ENCODE measurements at regions not wholly inside any gene's neighbourhood (a gene's known extent, or its start where the extent isn't known, plus 50 kb on each side); places are given as distances from the start of the nearest gene placed in this dataset.

- Histone ChIP-seq H3K27me3 (no peaks in the 10 kb centered on the region), H3K4me1 (no peaks in the 10 kb centered on the region), H3K4me3 (no peak overlapping the region), H3K27ac (replicated peaks in 1 of 4) (no peak overlapping the region), H3K36me3 (no peaks in the 10 kb centered on the region), H3K9me3 (no peaks in the 10 kb centered on the region)
- TF ChIP-seq POLR2A (IDR thresholded peaks at IDR 0.05; ENCODE audit: low read depth) (no peak), POLR2AphosphoS5 (IDR thresholded peaks at IDR 0.05) (no peak), CTCF (IDR thresholded peaks at IDR 0.05) (no peak)
- DNase-seq (ENCODE audit: extremely low spot score) = no peak
- intact Hi-C loops (cut with DNase I) = no loop called here
- WGBS = 68% methylated on average over 5 of the region's 5 CpGs
Observed at GRCh38 chr11:91717169-91717568, 507.4 kb upstream of the FAT3 start.

- Histone ChIP-seq H3K27ac (replicated peaks in 1 of 4) (no peak overlapping the region), H3K9me3 (no peaks in the 10 kb centered on the region), H3K27me3 (no peaks in the 10 kb centered on the region), H3K4me3 (no peak overlapping the region), H3K4me1 (no peaks in the 10 kb centered on the region), H3K36me3 (no peaks in the 10 kb centered on the region)
- intact Hi-C loops (cut with DNase I) = no loop called here
- DNase-seq (ENCODE audit: extremely low spot score) = no peak
- WGBS = 51% methylated on average over 2 of the region's 2 CpGs
- TF ChIP-seq EP300 (IDR thresholded peaks at IDR 0.05) (no peak), POLR2AphosphoS5 (IDR thresholded peaks at IDR 0.05) (no peak), CTCF (IDR thresholded peaks at IDR 0.05) (no peak), POLR2A (IDR thresholded peaks at IDR 0.05; ENCODE audit: low read depth) (no peak)
Observed at GRCh38 chr11:91707652-91708482, 516.8 kb upstream of the FAT3 start.

- Histone ChIP-seq H3K9me3 (no peaks in the 10 kb centered on the region), H3K27me3 (no peaks in the 10 kb centered on the region), H3K4me1 (no peaks in the 10 kb centered on the region), H3K36me3 (no peaks in the 10 kb centered on the region), H3K27ac (replicated peaks in 1 of 4) (no peak overlapping the region), H3K4me3 (no peak overlapping the region)
- WGBS = 92% methylated on average over 1 of the region's 1 CpG
- DNase-seq (ENCODE audit: extremely low spot score) = no peak
- intact Hi-C loops (cut with DNase I) = no loop called here
- TF ChIP-seq POLR2A (IDR thresholded peaks at IDR 0.05; ENCODE audit: low read depth) (no peak), CTCF (IDR thresholded peaks at IDR 0.05) (no peak), EP300 (IDR thresholded peaks at IDR 0.05) (no peak), POLR2AphosphoS5 (IDR thresholded peaks at IDR 0.05) (no peak)
Observed at GRCh38 chr11:91703042-91703441, 521.6 kb upstream of the FAT3 start.

- no peak for DNase-seq (ENCODE audit: extremely low spot score)
- Histone ChIP-seq H3K4me1 (no peaks in the 10 kb centered on the region), H3K9me3 (no peaks in the 10 kb centered on the region), H3K27me3 (no peaks in the 10 kb centered on the region), H3K4me3 (no peak overlapping the region), H3K27ac (replicated peaks in 1 of 4) (no peak overlapping the region), H3K36me3 (no peaks in the 10 kb centered on the region)
- TF ChIP-seq POLR2AphosphoS5 (IDR thresholded peaks at IDR 0.05) (no peak), EP300 (IDR thresholded peaks at IDR 0.05) (no peak), CTCF (IDR thresholded peaks at IDR 0.05) (no peak), POLR2A (IDR thresholded peaks at IDR 0.05; ENCODE audit: low read depth) (no peak)
- intact Hi-C loops (cut with DNase I) = no loop called here
- 78% methylated on average over 2 of the region's 2 CpGs for WGBS
Observed at GRCh38 chr11:91700854-91701253, 523.8 kb upstream of the FAT3 start.

GRCh38 chr11:91698845-91699244, 525.8 kb upstream of the FAT3 start:
- H3K27me3 ChIP-seq = no peaks in the 10 kb centered on the region
- H3K9me3 ChIP-seq = no peaks in the 10 kb centered on the region
- intact Hi-C loops (cut with DNase I) = no loop called here
- TF ChIP-seq CTCF (IDR thresholded peaks at IDR 0.05) = no peak
- no peak for TF ChIP-seq POLR2A (IDR thresholded peaks at IDR 0.05; ENCODE audit: low read depth)
- no peak for TF ChIP-seq POLR2AphosphoS5 (IDR thresholded peaks at IDR 0.05)
- no peak for TF ChIP-seq EP300 (IDR thresholded peaks at IDR 0.05)
- H3K36me3 ChIP-seq = no peaks in the 10 kb centered on the region
- 83% methylated on average over 2 of the region's 2 CpGs for WGBS
- H3K4me3 ChIP-seq = no peak overlapping the region
- no peak overlapping the region for H3K27ac ChIP-seq (replicated peaks in 1 of 4)
- no peak for DNase-seq (ENCODE audit: extremely low spot score)
- no peaks in the 10 kb centered on the region for H3K4me1 ChIP-seq
